ENCODE measurements at regions not wholly inside any gene's neighbourhood (a gene's known extent, or its start where the extent isn't known, plus 50 kb on each side); places are given as distances from the start of the nearest gene placed in this dataset.
"Not testable (repeated sequence)": the region's sequence is repeated elsewhere in the genome, so short reads cannot be mapped to it uniquely, and the experiment has no call there.

DNA sequence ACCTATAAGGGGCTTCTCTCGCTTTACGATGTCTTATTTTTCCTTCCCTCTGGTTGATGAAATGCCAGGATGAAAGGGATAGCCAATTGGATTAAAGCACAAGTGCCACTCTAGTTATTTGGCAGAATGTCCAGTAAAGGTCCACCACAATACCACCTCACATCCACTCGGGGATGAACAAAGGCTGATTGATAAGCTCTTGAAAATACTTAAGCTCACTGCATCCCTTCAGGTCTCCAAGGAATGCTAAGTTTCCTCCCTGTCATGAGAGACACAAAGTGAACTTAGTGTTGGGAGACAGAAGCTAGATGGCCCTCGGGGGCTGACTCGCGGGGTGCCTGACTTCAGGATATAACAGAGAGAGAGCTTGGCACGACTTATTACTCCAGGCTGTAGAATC, 185.9 kb upstream of the ZNF644 start:
- H3K27me3 Mint-ChIP-seq; H3K27ac Mint-ChIP-seq; H3K4me3 Mint-ChIP-seq; H3K9me3 Mint-ChIP-seq; H3K4me1 Mint-ChIP-seq (ENCODE audit: low read depth); H3K36me3 Mint-ChIP-seq (ENCODE audit: low read depth); intact Hi-C loops (cut with micrococcal nuclease): not testable (repeated sequence)

- H3K4me1 Mint-ChIP-seq (ENCODE audit: low read depth); intact Hi-C loops (cut with micrococcal nuclease); H3K4me3 Mint-ChIP-seq; H3K27ac Mint-ChIP-seq; H3K36me3 Mint-ChIP-seq (ENCODE audit: low read depth); H3K27me3 Mint-ChIP-seq; H3K9me3 Mint-ChIP-seq: not testable (repeated sequence)
Observed at GRCh38 chr1:91204150-91204549, 182.3 kb upstream of the ZNF644 start.

DNA sequence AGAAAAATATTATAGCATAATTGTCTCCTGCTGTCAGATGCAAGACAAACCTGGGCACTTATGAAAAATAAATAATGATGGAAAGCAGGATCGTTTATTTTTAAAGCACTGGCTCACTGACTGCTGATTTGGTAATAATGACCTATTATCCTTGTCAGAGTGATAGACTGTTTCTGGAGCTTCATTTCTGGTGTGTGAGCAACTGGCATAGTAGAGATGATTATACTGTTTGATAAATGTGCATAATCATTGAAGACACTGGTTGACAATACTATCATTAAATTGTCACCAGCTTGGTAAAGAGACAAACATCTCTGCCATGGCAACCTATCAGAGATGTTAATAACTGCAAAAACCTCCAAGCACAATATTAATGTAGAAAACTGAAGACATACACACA, 179.9 kb upstream of the ZNF644 start:
- Mint-ChIP-seq H3K27me3 (no peaks in the 10 kb centered on the region), H3K36me3 (ENCODE audit: low read depth) (no peaks in the 10 kb centered on the region), H3K9me3 (no peaks in the 10 kb centered on the region), H3K4me3 (no peak overlapping the region), H3K4me1 (ENCODE audit: low read depth) (no peaks in the 10 kb centered on the region), H3K27ac (no peak overlapping the region)
- intact Hi-C loops (cut with micrococcal nuclease) = no loop called here

GRCh38 chr1:91201176-91201575, 179.3 kb upstream of the ZNF644 start:
- H3K4me3 Mint-ChIP-seq = no peak overlapping the region
- no peaks in the 10 kb centered on the region for H3K27me3 Mint-ChIP-seq
- H3K27ac Mint-ChIP-seq = no peak overlapping the region
- intact Hi-C loops (cut with micrococcal nuclease) = no loop called here
- no peaks in the 10 kb centered on the region for H3K36me3 Mint-ChIP-seq (ENCODE audit: low read depth)
- no peaks in the 10 kb centered on the region for H3K4me1 Mint-ChIP-seq (ENCODE audit: low read depth)
- no peaks in the 10 kb centered on the region for H3K9me3 Mint-ChIP-seq

DNA sequence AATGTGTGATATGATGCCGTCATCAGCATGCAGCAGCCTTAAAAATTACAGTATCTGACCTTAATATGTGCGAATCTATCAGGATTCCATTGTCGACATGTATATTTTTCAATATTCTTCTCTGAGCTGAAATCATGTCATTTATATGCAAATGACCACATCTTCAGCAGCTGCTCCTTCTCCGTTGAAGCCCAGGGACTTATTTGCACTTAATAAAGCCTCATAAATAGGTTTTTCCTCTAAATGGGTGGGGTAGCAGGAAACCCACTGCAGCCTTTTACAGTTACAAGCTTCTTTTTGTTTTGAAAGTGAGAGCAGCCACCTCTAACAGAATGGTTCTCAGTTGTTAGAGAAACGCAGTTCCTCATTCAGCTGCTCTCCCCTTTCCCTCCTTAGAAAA, 178.8 kb upstream of the ZNF644 start:
- no peak overlapping the region for H3K27ac Mint-ChIP-seq
- no peaks in the 10 kb centered on the region for H3K4me1 Mint-ChIP-seq (ENCODE audit: low read depth)
- intact Hi-C loops (cut with micrococcal nuclease) = no loop called here
- no peaks in the 10 kb centered on the region for H3K27me3 Mint-ChIP-seq
- no peak overlapping the region for H3K4me3 Mint-ChIP-seq
- no peaks in the 10 kb centered on the region for H3K9me3 Mint-ChIP-seq
- no peaks in the 10 kb centered on the region for H3K36me3 Mint-ChIP-seq (ENCODE audit: low read depth)

GRCh38 chr1:91199988-91200387, 178.2 kb upstream of the ZNF644 start:
- Mint-ChIP-seq H3K36me3 (ENCODE audit: low read depth) (no peaks in the 10 kb centered on the region), H3K27me3 (no peaks in the 10 kb centered on the region), H3K4me3 (no peak overlapping the region), H3K9me3 (no peaks in the 10 kb centered on the region), H3K4me1 (ENCODE audit: low read depth) (no peaks in the 10 kb centered on the region), H3K27ac (no peak overlapping the region)
- intact Hi-C loops (cut with micrococcal nuclease) = no loop called here

GRCh38 chr1:91190996-91191395, 169.2 kb upstream of the ZNF644 start:
- Mint-ChIP-seq H3K27me3 (peaks cover 11% of the 10 kb centered on the region), H3K9me3 (peaks cover 5% of the 10 kb centered on the region), H3K4me3 (no peak overlapping the region), H3K27ac (no peak overlapping the region), H3K36me3 (ENCODE audit: low read depth) (no peaks in the 10 kb centered on the region), H3K4me1 (ENCODE audit: low read depth) (no peaks in the 10 kb centered on the region)
- intact Hi-C loops (cut with micrococcal nuclease) = no loop called here

GRCh38 chr1:91189096-91189495, 167.3 kb upstream of the ZNF644 start:
- H3K27ac Mint-ChIP-seq = no peak overlapping the region
- H3K36me3 Mint-ChIP-seq (ENCODE audit: low read depth) = no peaks in the 10 kb centered on the region
- H3K4me1 Mint-ChIP-seq (ENCODE audit: low read depth) = no peaks in the 10 kb centered on the region
- intact Hi-C loops (cut with micrococcal nuclease) = no loop called here
- H3K27me3 Mint-ChIP-seq = peaks cover 19% of the 10 kb centered on the region
- peaks cover 14% of the 10 kb centered on the region for H3K9me3 Mint-ChIP-seq
- no peak overlapping the region for H3K4me3 Mint-ChIP-seq

- H3K36me3 Mint-ChIP-seq (ENCODE audit: low read depth); intact Hi-C loops (cut with micrococcal nuclease); H3K27ac Mint-ChIP-seq; H3K4me1 Mint-ChIP-seq (ENCODE audit: low read depth); H3K4me3 Mint-ChIP-seq: not testable (repeated sequence)
- Mint-ChIP-seq H3K9me3 (peaks cover 14% of the 10 kb centered on the region), H3K27me3 (peaks cover 27% of the 10 kb centered on the region)
Observed at GRCh38 chr1:91182807-91183206, 161.0 kb upstream of the ZNF644 start.

GRCh38 chr1:91176250-91176649, 154.4 kb upstream of the ZNF644 start:
- intact Hi-C loops (cut with micrococcal nuclease) = no loop called here
- H3K4me1 Mint-ChIP-seq (ENCODE audit: low read depth) = peaks cover 11% of the 10 kb centered on the region
- no peak overlapping the region for H3K27ac Mint-ChIP-seq
- no peaks in the 10 kb centered on the region for H3K36me3 Mint-ChIP-seq (ENCODE audit: low read depth)
- H3K27me3 Mint-ChIP-seq = peaks cover 59% of the 10 kb centered on the region
- no peaks in the 10 kb centered on the region for H3K9me3 Mint-ChIP-seq
- H3K4me3 Mint-ChIP-seq = no peak overlapping the region

- H3K27ac Mint-ChIP-seq = no peak overlapping the region
- peaks cover 59% of the 10 kb centered on the region for H3K27me3 Mint-ChIP-seq
- no peaks in the 10 kb centered on the region for H3K36me3 Mint-ChIP-seq (ENCODE audit: low read depth)
- H3K4me1 Mint-ChIP-seq (ENCODE audit: low read depth) = peaks cover 11% of the 10 kb centered on the region
- no peak overlapping the region for H3K4me3 Mint-ChIP-seq
- no peaks in the 10 kb centered on the region for H3K9me3 Mint-ChIP-seq
- intact Hi-C loops (cut with micrococcal nuclease) = no loop called here
Observed at GRCh38 chr1:91174734-91175133, 152.9 kb upstream of the ZNF644 start.

DNA sequence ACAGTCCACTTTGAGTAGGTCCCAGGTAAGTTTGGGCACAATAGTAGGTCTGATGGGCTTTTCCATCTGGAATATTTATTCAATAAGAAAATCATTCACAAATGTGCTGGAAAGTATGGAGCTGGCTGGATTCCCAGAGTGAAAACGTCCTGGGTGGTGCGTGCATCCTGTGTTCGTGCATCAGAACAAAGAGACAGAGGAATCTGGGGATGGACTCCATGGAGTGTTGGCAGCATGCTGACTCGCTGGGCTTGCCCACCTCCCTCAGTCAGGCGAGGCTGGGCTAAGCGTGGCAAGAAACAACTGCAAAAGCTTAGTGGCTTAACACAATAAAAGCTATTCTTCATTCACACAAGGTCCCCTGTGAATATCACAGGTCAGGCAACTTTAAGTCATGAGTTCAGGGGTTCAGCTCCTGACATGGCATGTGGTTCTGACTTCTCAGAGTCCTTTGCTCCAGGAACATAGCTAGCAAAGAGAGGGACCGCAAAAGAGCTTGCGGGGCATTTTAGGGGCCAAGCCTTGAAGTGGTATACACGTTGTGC, 151.6 kb upstream of the ZNF644 start:
- H3K9me3 Mint-ChIP-seq = no peaks in the 10 kb centered on the region
- intact Hi-C loops (cut with micrococcal nuclease) = no loop called here
- no peak overlapping the region for H3K4me3 Mint-ChIP-seq
- peaks cover 57% of the 10 kb centered on the region for H3K27me3 Mint-ChIP-seq
- H3K36me3 Mint-ChIP-seq (ENCODE audit: low read depth) = no peaks in the 10 kb centered on the region
- H3K27ac Mint-ChIP-seq = no peak overlapping the region
- H3K4me1 Mint-ChIP-seq (ENCODE audit: low read depth) = peaks cover 11% of the 10 kb centered on the region

- no peak overlapping the region for H3K27ac Mint-ChIP-seq
- H3K9me3 Mint-ChIP-seq = no peaks in the 10 kb centered on the region
- intact Hi-C loops (cut with micrococcal nuclease) = no loop called here
- H3K36me3 Mint-ChIP-seq (ENCODE audit: low read depth) = no peaks in the 10 kb centered on the region
- no peak overlapping the region for H3K4me3 Mint-ChIP-seq
- H3K4me1 Mint-ChIP-seq (ENCODE audit: low read depth) = peaks cover 11% of the 10 kb centered on the region
- H3K27me3 Mint-ChIP-seq = peaks cover 58% of the 10 kb centered on the region
Observed at GRCh38 chr1:91172541-91172940, 150.7 kb upstream of the ZNF644 start.

DNA sequence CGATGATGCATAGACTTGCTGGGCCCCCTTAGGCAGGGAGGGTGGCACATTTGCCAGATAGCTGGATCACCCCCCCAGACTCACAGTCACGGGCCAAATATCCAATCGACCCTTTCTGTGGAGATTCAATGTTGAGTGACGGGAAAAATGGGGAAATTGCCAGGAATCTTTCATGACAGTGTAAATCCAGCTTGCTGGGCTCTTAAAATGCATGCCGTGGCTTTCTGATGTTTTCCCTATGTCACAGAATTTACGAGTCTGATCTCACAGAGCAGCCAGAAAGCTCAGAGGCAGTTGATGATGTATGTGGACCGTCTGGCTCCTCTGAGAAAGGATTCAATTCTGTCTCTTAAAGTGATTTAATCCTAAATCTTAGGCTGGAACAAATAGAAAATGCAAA, 150.1 kb upstream of the ZNF644 start:
- peaks cover 11% of the 10 kb centered on the region for H3K4me1 Mint-ChIP-seq (ENCODE audit: low read depth)
- intact Hi-C loops (cut with micrococcal nuclease) = no loop called here

DNA sequence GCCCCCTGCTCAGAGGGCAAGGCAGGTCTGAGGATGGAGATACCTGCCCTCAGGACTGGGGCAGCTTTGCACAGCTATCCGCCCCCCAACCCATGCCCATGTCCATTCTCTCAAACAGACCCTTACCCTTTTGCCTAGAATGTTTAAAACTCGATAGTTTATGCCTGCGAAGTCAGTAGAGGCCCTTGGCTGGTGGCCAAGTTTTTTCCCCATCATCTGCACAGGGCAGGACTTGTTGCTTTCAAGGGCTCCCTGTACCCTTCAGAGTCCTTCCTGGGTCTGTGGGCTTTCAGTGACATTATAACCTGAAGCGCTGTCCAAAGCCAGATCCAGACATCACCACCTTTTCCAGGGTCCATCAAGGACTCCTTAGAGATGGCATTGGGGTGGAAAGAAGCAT, 148.7 kb upstream of the ZNF644 start:
- H3K27me3 Mint-ChIP-seq = peaks cover 50% of the 10 kb centered on the region

More for the DNA sequence above, 150.1 kb upstream of the ZNF644 start:
- no peak overlapping the region for H3K4me3 Mint-ChIP-seq
- no peaks in the 10 kb centered on the region for H3K9me3 Mint-ChIP-seq
- no peaks in the 10 kb centered on the region for H3K36me3 Mint-ChIP-seq (ENCODE audit: low read depth)
- H3K27ac Mint-ChIP-seq = no peak overlapping the region
- peaks cover 58% of the 10 kb centered on the region for H3K27me3 Mint-ChIP-seq

More for the DNA sequence above, 148.7 kb upstream of the ZNF644 start:
- Mint-ChIP-seq H3K27ac (no peak overlapping the region), H3K4me1 (ENCODE audit: low read depth) (peaks cover 11% of the 10 kb centered on the region), H3K9me3 (no peaks in the 10 kb centered on the region), H3K36me3 (ENCODE audit: low read depth) (no peaks in the 10 kb centered on the region), H3K4me3 (no peak overlapping the region)
- intact Hi-C loops (cut with micrococcal nuclease) = no loop called here

All from dendritic cell treated with granulocyte-macrophage colony-stimulating factor and Interleukin-4, amounts not matched to agents 40 ng/mL and 50 ng/mL, for 4 days (primary cell).